ENCODE measurements at regions not wholly inside any gene's neighbourhood (a gene's known extent, or its start where the extent isn't known, plus 50 kb on each side); places are given as distances from the start of the nearest gene placed in this dataset.
"Not testable (repeated sequence)": the region's sequence is repeated elsewhere in the genome, so short reads cannot be mapped to it uniquely, and the experiment has no call there.

DNA sequence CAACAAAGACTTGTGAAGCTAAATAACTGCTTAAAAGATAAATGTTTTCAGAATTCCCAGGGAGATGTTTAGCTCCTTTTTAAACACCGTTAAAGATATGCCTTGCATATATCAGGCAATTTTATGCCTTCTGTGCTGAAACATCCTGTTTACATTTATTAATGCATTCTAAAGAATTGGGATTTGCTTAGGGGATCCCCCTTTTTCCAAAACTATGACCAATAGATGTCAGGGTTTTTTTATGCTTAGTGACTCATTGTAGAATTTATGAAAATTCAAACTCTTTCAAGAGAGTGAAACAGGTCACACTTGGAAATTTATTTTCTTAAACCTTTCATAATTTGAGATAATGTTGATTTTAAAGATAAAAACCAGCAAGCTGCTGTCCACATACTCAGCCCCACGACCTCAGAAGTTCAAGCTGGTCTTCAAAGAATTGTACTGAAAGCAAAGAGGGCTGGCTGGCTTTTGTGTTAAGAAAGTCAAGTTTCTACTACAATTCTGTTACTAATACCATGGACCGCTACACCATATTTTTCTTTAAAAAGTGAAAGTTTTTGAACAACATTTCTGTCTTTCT is 411.8 kb downstream of the ETV1 start:
- no peak for DNase-seq (ENCODE audit: low read depth in 2 of 2)

- no peak for DNase-seq (ENCODE audit: low read depth in 2 of 2)
Measured at GRCh38 chr7:13578294-13578693, 411.2 kb downstream of the ETV1 start.

GRCh38 chr7:13581097-13581496 is 408.4 kb downstream of the ETV1 start:
- DNase-seq (ENCODE audit: low read depth in 2 of 2): no peak

GRCh38 chr7:13593854-13594253 is 395.6 kb downstream of the ETV1 start:
- no peak for DNase-seq (ENCODE audit: low read depth in 2 of 2)

GRCh38 chr7:13602036-13602435 is 387.4 kb downstream of the ETV1 start:
- no peak for DNase-seq (ENCODE audit: low read depth in 2 of 2)

DNA sequence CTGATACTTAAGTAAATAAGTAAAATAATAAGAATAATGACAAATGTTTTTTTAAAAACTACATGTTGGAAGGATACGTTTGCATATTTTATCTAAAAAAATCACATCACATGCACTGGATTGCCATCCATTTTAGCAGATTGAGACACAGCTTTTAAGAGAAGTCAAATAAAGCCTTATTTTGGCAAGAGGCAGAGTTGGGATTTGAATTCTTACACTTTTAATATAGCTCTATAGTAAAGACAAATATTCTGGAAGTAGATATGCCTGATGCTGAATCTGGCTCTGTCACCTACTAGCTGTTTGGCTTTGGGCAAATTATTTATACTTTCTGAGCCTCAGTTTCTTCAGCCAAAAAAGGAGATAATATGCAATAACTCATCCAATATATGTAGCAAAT is 386.4 kb downstream of the ETV1 start:
- no peak for DNase-seq (ENCODE audit: low read depth in 2 of 2)

GRCh38 chr7:13603661-13604060 is 385.8 kb downstream of the ETV1 start:
- DNase-seq (ENCODE audit: low read depth in 2 of 2): no peak

GRCh38 chr7:13604178-13604577 is 385.3 kb downstream of the ETV1 start:
- DNase-seq (ENCODE audit: low read depth in 2 of 2): no peak

- DNase-seq (ENCODE audit: low read depth in 2 of 2): no peak
Measured at GRCh38 chr7:13610372-13610771, 379.1 kb downstream of the ETV1 start.

DNA sequence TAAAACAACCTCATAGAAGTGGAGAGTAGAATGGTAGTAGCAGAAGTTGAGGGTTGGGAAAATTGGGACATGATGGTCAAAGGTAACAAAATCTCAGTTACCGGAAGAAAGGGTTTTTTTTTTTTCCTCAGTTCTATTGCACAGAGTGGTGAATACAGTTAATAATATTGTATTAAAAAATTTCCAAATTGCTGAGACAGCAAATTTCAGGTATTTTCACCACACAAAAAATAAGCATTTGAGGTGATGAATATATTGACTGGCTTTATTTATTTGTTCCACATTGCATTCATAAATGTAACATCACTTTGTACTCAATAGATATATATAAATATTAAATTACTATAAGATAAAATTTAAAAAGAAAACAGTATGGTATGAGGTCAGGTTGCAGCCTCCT is 373.8 kb downstream of the ETV1 start:
- no peak for DNase-seq (ENCODE audit: low read depth in 2 of 2)

- DNase-seq (ENCODE audit: low read depth in 2 of 2): no peak
Measured at GRCh38 chr7:13627455-13627854, 362.0 kb downstream of the ETV1 start.

DNA sequence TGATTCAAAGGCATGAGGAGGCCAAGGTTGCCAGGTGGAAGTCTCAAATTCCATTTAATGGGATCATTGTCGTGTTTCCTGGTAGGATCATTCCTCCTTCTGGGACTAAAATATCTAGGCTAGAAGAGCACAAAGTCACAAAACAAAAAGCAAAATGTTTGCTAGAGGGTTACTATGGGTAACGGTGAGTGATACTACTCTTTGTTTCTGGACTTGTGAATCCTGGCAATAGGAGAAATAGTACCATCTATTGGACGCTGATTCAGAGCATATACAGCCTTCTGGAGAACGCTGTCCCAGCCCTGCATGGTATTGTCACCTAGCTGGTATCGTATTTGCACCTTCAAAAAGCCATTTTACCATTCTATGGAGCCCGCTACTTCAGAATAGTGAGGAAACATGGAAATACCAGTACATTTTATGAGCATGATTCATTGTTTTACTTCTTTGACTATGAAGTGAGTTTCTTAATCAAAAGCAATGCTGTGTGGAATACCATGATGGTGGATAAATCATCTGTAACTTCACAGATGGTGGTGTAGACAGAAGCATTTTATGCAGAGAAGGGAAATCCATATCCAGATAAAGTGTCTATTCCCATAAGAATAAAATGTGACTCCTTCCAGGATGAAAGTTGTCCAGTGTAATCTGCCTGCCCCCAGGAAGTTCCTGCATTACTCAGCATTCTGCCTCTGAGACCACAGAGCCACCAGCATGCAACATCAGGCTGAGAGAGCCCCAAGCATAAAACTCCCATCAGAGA is 361.0 kb downstream of the ETV1 start:
- no peak for DNase-seq (ENCODE audit: low read depth in 2 of 2)

GRCh38 chr7:13631207-13632049 is 358.0 kb downstream of the ETV1 start:
- not testable (repeated sequence) for DNase-seq (ENCODE audit: low read depth in 2 of 2)

DNA sequence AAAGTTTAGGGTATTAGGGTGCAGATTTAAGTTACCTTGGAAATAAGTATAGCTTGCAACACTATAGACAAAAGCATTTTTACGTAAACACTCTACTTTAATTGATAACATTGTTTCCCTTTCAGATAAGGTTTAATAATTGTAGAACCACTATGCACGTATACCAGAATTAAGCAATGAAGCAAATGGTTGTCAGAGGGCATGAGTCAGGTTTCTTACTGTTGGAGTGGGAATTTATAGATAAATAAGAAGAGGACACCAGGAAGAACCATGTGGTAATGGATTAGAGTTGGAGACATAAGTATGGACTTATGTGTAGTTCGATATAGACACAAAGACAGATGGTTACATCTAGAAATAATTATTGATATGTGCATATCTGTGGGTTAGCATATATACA is 355.6 kb downstream of the ETV1 start:
- DNase-seq (ENCODE audit: low read depth in 2 of 2): no peak

- no peak for DNase-seq (ENCODE audit: low read depth in 2 of 2)
Measured at GRCh38 chr7:13639396-13639795, 350.1 kb downstream of the ETV1 start.

DNA sequence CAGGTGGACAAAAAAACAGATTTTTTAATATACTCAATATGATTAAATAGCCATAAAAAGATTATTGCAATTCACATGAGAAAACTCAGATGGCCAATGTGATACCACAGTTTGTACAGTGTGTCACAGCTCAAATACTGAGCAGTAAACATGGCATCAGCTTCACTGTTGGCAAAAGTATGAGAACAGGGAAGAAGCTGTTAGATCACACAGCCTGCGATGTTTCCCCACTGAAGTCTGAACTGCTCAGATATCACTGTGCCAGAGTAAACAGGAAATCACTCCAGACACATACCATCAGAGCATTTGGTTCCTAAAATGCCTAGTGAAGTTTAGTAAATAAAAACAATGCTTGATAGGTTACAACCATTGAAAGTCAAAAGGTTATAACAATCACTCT is 347.8 kb downstream of the ETV1 start:
- DNase-seq (ENCODE audit: low read depth in 2 of 2): no peak

DNA sequence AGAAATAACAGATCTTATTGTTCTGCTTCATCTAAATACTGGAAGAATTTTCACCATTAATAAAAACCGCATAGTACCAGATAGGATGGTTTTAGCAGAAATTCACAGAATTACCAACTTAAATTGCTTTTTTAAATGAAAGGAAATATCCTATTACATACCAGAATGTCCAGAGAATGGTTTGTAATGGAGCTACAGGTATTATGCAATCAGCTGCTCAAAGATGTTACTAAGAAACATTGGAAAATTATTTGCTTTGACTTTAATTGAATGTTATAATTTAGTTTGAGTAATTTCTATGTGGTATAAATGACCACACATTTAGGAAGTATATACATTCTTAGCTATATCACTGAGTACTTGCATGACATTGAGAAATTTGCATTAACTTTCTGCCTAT is 338.3 kb downstream of the ETV1 start:
- DNase-seq (ENCODE audit: low read depth in 2 of 2): no peak

DNA sequence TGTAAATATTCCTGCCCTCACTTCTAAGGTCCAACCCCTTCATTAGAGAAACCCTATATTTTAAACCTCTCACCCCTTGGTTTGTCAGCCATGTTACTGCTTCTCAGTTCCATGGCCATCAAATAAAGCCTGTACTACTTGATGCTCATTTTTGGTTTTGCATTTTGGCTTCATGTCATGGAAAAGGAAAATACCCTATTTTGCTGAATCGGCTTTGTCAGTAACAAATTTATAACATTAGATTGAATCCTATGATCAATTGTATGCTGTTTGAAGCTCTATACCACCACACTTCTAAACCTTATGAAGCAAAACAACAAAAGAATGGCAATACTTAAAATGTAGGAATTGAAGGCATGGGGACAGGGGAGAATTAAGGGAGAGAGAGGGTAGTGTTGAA is 333.1 kb downstream of the ETV1 start:
- DNase-seq (ENCODE audit: low read depth in 2 of 2): no peak

DNA sequence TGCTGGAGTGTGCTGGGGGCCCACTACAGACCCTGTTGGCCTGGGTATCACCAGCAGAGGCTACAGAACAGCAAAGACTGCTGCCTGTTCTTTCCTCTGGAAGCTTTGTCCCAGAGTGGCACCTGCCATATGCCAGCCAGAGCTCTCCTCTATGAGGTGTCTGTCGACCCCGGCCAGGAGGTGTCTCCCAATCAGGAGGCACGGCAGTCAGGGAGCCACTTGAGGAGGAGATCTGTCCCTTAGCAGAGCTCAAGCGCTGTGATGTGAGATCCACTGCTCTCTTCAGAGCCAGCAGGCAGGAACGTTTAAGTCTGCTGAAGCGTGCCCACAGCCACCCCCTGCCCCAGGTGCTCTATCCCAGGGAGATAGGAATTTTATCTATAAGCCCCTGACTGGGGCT is 316.2 kb downstream of the ETV1 start:
- no peak for DNase-seq (ENCODE audit: low read depth in 2 of 2)

GRCh38 chr7:13682626-13683025 is 306.8 kb downstream of the ETV1 start:
- DNase-seq (ENCODE audit: low read depth in 2 of 2): no peak

GRCh38 chr7:13687500-13687899 is 302.0 kb downstream of the ETV1 start:
- DNase-seq (ENCODE audit: low read depth in 2 of 2): no peak

- DNase-seq (ENCODE audit: low read depth in 2 of 2): no peak
Measured at GRCh38 chr7:13692548-13692947, 296.9 kb downstream of the ETV1 start.

DNA sequence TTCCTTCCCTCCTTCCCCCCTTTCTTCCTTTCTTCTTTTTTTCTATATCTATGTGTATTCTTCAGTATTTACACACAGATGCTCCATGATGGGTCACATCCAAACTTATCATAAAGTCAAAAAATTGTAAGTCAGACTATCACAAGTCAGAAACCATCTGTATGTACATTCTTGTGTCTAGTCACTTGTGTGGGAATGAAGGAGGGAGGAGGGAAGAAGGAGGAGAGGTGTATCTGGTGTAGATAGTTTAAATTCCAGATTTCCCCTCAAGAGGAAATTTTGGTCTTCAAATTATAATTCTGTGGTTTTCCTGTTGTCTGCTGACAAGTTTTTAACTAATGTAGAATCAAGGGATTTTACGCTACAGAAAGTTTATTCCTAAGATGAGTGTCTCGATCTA is 287.2 kb downstream of the ETV1 start:
- DNase-seq (ENCODE audit: low read depth in 2 of 2): no peak
